ELF-1 (cell line): ENCODE measurements at regions not wholly inside any gene's neighbourhood (a gene's known extent, or its start where the extent isn't known, plus 50 kb on each side); places are given as distances from the start of the nearest gene placed in this dataset.
"Not testable (repeated sequence)": the region's sequence is repeated elsewhere in the genome, so short reads cannot be mapped to it uniquely, and the experiment has no call there.

Source experiments
- DNase-seq: peaks from one replicate; pipeline ENCODE4 v3.0.0-alpha.2; 2016; ENCODE audit warnings: low read depth, low spot score

DNA sequence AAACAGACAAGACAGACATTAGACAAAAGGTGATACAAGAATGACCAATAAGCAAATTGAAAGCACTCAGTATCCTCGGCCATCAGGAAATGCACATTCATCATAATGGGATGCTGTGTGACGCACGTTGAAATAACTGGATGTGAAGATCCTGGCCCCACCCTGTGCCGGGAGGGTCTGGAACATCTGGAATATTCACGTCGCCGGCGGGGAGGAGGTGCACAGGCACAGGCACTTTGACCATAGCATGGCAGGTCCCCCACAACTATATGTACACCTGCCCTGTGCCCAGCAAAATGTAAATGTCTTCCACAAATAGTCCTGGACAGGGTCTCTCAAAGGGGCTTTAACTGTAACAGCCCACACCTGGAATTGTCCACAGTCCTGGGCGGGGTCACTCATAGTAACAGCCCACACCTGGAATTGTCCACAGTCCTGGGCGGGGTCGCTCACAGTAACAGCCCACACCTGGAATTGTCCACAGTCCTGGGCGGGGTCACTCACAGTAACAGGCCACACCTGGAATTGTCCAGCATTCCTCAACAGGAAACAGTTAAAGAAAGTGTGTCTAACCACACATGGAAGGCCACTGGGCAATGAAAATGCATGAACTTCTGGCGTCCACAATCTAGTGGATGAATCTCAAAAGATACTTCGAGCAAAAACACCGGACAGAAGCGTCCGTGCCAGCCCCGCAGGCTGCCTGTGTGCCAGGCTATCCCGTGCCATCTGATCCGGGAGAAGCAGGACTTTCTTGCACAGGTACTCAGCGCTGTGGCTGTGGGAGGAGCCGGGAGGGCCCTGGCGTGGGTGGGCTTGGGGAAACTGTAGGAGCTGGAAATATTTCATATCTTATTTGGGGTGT, 113.4 kb downstream of the RTP5 start:
- DNase-seq: no peak

DNA sequence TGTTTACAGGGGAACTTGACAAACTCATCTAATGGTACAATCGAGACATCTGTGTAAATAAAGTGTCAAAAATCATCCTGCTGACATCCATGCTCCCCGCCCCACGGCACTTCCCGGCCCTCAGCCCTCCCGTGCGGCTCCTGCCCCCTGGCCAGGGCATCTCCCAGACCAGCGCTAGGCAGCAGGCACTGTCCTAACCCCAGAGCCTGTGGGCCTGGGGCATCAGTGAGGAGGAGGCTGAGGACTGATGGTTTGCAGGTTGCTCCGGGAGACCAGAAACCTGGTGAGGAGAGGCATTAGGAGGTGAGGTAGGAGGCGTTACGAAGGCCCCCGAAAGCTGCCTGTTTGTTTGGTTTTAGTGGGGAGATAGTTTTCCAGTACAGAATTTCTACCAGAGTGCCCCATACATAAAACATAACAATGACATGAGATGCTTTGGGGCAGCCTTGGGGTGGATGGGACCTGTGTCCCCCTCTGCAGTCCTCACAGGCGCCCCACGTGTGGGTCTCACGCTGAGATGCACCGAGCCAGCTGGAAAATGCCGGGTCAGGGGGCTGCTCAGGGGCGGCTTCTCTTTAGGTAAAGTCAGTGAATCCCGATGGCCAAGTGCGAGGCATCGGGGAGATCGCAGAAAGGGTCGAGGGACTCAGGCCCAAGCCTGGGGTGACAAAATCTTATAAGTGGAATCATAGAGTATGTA, 114.2 kb downstream of the RTP5 start:
- no peak for DNase-seq

DNA sequence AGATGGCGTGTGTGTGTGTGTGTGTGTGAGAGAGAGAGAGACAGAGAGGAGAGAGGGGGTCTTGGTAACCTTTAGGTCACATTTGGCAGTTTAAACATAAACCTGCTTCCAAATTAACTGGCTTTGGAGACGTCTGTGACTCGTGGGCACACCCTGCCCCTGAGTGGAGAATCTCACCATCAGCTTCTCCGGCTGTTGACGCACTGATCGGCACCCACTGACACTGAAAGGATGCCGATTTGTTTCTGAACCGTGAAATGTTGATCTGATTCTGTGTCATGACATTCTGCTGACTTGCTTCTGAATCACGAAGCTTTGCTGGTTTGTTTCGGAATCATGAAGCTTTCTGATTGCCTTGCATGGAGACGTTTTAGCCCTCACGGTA, 114.7 kb downstream of the RTP5 start:
- no peak for DNase-seq

DNA sequence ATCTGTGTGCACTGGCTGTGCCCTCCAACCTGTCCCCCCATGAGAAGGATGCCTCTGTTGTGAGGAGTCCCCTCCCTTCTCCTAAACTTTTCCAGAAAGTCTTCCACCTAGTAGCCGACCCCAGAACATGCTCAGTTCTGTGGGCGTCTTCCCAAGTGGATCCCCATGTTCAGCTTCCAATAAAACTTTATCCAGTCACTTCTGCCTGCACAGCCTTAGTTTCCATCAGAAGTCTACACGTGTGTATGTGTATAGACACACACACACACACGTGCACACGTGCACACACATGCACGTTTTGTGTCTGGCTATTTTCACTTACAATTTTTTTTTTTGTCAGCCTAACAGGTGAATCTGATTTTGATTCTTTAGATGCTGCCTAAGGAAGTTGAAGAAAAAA, 115.1 kb downstream of the RTP5 start:
- no peak for DNase-seq

GRCh38 chr2:241985161-241985985, 115.8 kb downstream of the RTP5 start:
- not testable (repeated sequence) for DNase-seq

DNA sequence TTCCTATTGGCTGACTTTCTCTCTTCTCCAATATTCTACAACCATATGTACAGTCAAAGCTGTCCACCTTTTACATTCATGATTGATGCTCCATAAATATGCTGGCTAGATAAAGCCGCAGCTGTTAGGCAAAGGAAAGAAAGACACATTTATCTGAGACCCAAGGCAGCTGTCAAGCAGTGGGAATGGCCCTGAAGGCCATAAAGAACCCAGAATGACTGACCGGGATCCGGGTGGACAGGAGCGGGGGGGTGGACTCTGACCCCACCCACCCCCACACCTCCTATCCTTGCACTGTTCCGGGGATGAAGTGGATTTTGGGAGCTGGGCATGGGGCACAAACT, 116.4 kb downstream of the RTP5 start:
- no peak for DNase-seq

DNA sequence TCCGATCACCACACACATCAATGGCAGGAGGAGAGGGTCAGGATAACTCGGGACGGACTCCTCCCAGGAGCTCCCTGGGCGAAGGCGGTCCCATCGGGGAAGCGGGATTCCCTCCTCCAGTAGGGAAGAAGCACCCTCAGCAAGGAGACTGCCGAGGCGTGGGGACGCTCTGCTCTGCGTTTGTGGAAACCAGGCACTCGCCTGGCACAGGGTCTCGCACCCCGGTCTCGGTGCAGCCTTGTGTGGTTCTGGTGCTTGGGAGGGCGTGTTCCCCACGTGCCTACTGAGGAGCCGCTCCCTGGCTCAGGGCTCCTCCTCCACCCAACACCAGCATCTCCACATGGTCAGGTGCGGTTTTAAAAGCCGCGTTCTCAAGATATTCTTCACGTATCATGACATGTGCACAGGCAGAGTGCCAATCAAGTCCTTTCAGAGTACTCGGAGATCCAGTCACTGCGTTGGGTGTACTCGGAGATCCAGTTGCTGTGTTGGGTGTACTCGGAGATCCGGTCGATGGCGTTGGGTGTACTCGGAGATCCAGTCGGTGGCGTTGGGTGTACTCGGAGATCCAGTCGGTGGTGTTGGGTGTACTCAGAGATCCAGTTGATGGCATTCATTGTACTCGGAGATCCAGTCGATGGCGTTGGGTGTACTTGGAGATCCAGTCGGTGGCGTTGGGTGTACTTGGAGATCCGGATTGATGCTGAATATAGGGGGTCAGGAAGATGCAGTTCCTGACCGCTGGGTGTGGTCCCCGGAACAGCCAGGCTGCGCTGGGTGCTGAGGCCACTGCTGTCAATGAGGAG, 117.5 kb downstream of the RTP5 start:
- no peak for DNase-seq

DNA sequence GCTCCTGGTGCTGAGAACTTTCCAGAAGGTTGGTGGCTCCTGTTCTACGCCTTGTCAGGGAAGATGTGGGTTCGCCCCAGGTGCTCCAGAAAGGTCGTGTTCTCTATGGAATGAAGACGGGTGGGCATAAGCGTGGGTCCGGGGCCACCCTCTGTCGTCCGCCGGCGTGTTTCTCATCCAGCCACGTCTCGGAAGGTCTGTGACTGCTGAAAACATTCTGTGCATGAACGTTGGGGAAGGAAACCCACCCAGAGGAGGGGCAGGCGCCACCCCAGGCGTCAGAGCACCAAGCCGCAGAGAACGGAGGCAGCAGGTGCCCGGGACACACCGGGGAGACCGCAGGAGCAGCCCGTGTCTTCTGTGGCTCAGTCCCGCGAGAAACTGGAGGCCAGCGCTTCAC, 118.2 kb downstream of the RTP5 start:
- no peak for DNase-seq

GRCh38 chr2:241988146-241988545, 118.6 kb downstream of the RTP5 start:
- DNase-seq: no peak

GRCh38 chr2:241989074-241989473, 119.5 kb downstream of the RTP5 start:
- DNase-seq: no peak

GRCh38 chr2:241990466-241990865, 120.9 kb downstream of the RTP5 start:
- no peak for DNase-seq

DNA sequence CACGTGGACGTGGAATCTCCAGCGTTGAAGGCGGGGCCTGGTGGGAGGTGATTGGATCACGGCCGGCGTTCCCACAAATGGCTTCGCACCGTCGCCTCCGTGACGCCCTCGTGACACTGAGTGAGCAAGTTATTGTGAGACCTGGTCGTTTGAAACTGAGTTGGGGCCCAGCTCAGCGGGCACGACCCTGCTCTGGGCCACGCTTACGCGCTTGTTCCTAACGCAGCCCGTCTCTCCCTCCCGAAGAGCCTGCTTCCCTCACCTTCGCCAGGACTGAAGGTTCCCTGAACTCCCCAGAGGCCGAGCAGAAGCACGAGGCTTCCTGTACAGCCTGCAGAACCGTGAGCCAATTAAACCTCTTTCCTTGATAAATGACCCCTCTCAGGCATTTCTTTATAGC, 121.8 kb downstream of the RTP5 start:
- no peak for DNase-seq

- DNase-seq: no peak
Observed at GRCh38 chr2:241992753-241993152, 123.2 kb downstream of the RTP5 start.

DNA sequence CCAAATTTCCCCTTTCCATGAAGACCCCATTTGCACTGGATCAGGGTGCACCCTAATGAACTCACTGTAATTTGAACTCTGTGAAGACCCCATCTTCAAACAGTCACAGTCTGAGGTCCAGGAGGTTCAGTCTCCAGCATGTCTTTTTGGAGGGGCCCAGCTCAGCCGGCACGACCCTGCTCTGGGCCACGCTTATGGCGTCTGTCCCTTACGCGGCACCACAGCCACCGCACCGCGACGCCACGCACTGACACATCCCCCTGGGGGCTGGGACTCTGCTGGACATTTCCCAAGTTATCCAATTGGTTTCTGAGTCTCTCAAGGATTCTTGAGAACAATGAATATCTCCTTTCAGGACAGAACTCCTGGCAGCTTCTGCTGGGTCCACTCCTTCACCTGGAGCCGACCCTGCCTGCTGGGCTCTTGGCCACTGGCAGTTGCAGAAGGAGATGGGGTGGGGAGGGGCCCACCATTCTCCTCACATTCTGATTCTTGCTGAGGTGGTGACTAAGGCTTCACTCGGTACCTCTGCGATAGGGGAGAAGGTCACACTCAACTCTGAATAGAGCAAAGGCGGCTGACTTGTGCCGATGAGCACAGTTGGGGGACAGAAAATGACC, 124.0 kb downstream of the RTP5 start:
- no peak for DNase-seq

DNA sequence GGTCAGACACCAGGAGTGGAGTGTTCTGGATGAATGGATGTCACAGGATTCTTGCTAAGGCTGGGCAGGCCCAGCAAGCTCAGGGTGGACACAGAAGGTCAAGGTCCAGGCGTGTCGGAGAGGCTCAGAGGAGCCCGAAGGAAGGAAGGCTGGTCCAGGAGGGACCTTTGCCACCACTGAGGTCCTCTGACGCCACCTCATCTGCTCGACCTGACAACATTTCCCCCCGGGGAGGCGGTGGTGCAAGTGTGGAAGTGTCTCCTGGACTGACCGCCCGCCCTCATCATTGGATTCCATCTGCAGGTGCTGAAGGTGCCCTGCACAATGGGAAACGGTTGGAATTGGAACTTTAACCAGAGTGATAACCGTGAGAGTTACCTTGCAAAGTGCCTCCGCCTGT, 124.6 kb downstream of the RTP5 start:
- no peak for DNase-seq

GRCh38 chr2:241994556-241995213, 125.2 kb downstream of the RTP5 start:
- no peak for DNase-seq

- DNase-seq: no peak
Observed at GRCh38 chr2:241996100-241996499, 126.6 kb downstream of the RTP5 start.

GRCh38 chr2:241997017-241997416, 127.5 kb downstream of the RTP5 start:
- no peak for DNase-seq

DNA sequence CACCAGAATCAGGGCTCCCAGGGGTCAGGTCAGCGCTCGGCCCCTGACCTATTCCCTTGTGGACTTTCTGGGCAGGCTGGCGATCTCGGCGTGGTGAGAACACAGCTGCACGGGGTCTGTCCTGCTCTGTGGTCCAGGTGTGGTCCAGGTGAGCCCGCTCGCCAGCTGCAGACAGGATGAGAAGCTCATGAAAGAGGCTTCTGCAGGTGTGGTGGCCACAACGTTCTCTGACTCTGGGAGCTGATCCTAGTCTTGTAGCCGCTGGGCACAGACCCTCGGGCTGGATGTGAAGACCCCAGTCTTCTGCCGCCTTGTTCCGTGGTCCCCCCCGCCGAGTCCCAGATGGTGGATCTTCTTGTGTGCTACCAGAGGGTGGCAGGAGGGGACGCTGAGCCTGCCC, 129.7 kb downstream of the RTP5 start:
- no peak for DNase-seq

DNA sequence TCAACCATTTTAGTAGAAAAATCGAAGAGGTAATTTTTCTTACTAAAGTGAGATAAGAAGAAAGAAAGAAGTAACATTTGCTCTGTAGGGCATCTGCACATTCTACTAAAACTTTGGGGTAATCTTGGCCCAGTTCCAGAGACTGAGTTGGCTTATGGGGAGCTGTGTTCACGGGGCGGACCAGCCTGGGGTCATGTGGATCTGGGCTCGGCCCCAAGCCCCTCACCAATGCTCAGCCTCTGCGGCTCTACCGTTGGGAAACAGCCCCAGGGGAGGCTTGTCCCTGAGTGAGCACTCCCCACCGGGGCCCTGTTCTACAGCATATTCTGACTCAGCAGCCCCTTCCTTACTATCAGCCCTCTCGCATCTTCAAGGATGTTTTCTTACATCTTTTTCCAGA, 132.3 kb downstream of the RTP5 start:
- DNase-seq: no peak

DNA sequence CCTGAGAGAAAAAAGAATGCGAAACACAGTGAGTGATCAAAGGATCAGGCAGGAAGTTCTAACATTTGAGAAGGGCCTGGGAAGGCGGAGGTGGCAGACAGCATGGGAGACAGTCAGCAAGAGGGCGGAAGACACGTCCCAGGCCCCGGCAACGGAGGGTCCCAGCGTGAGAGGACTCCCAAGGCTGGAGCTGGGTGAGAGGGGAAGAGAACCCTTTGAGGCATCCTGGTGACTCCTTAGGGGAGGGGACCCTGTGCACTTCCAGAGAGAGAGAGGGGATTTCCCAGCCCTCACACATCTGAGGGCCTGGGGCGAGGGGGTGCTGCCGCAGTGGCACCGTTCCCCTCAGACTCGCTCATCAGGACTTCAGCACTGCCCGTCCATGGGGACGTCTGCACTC, 133.4 kb downstream of the RTP5 start:
- DNase-seq: no peak
